ENCODE measurements at regions not wholly inside any gene's neighbourhood (a gene's known extent, or its start where the extent isn't known, plus 50 kb on each side); places are given as distances from the start of the nearest gene placed in this dataset.

DNA sequence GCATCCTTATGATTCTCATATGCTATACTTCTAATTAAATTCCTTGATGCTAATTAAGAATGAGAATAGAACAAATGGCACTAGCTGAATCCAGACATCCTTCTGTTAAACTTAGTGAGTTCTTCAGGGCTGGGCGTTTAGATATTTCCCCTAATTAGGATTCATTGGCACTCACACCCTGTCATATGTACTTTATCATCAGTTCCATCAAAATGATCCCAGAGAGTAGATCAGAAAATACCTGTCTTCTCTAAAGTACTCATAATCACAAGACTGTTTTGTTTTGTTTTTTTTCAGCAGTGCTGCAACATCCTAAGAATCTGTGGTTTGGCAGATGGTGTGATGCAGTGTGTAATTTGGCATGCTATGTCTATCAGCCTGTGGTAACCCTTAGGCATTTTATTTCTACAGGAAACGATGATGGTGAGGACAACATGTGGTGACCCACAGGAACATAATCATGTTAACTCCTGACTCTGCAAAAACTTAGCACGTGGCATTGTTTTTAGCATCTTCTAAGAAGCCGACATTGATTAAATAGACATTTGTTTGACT lies 2528.4 kb downstream of the ARAP2 start:
- H3K27ac ChIP-seq: no peak overlapping the region
- H3K27me3 ChIP-seq: no peaks in the 10 kb centered on the region
- no peak overlapping the region for H3K4me3 ChIP-seq
- no peak for TF ChIP-seq POLR2A (IDR thresholded peaks at IDR 0.05)
- TF ChIP-seq, protein P1, sequence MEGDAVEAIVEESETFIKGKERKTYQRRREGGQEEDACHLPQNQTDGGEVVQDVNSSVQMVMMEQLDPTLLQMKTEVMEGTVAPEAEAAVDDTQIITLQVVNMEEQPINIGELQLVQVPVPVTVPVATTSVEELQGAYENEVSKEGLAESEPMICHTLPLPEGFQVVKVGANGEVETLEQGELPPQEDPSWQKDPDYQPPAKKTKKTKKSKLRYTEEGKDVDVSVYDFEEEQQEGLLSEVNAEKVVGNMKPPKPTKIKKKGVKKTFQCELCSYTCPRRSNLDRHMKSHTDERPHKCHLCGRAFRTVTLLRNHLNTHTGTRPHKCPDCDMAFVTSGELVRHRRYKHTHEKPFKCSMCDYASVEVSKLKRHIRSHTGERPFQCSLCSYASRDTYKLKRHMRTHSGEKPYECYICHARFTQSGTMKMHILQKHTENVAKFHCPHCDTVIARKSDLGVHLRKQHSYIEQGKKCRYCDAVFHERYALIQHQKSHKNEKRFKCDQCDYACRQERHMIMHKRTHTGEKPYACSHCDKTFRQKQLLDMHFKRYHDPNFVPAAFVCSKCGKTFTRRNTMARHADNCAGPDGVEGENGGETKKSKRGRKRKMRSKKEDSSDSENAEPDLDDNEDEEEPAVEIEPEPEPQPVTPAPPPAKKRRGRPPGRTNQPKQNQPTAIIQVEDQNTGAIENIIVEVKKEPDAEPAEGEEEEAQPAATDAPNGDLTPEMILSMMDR (IDR thresholded peaks at IDR 0.05): no peak
- no peaks in the 10 kb centered on the region for H3K9me3 ChIP-seq
- 55 to 65% methylated on average over 4 of the region's 4 CpGs for WGBS, 2 donors
- no peaks in the 10 kb centered on the region for H3K4me1 ChIP-seq
- intact Hi-C loops (cut with DNase I; ENCODE audit: low total_unique reads): no loop called here
- H3K36me3 ChIP-seq (ENCODE audit: low read depth, missing control alignments): no peaks in the 10 kb centered on the region
- DNase-seq: no peak

DNA sequence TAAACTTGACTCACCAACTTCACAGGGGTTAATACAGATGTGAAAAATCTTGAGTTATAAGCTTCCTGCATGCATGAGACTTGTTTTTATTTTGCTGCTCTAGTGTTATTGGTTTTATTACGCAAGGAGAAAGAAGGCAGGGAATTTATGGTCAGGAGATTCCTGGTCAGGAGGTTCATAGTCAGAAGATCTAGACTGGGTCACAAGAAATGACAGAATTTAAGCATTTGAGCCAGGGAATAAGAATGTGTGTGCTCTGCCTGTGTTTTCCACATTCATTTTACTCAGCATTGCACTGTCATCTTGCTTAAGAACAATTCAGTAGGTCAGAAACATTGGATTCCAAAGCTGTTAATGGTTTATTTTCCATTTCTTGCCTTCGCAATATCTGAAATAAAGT lies 2522.1 kb downstream of the ARAP2 start:
- 52 to 66% methylated on average over 2 of the region's 2 CpGs for whole genome bisulfite sequencing, 2 donors
- TF ChIP-seq, protein P1 (IDR thresholded peaks at IDR 0.05): no peak
- no peak for TF ChIP-seq POLR2A (IDR thresholded peaks at IDR 0.05)
- H3K4me1 ChIP-seq: no peaks in the 10 kb centered on the region
- no peaks in the 10 kb centered on the region for H3K9me3 ChIP-seq
- no peak overlapping the region for H3K4me3 ChIP-seq
- DNase-seq: no peak
- no peaks in the 10 kb centered on the region for H3K27me3 ChIP-seq
- no peak overlapping the region for H3K27ac ChIP-seq
- H3K36me3 ChIP-seq (ENCODE audit: low read depth, missing control alignments): no peaks in the 10 kb centered on the region
- intact Hi-C loops (cut with DNase I; ENCODE audit: low total_unique reads): no loop called here

DNA sequence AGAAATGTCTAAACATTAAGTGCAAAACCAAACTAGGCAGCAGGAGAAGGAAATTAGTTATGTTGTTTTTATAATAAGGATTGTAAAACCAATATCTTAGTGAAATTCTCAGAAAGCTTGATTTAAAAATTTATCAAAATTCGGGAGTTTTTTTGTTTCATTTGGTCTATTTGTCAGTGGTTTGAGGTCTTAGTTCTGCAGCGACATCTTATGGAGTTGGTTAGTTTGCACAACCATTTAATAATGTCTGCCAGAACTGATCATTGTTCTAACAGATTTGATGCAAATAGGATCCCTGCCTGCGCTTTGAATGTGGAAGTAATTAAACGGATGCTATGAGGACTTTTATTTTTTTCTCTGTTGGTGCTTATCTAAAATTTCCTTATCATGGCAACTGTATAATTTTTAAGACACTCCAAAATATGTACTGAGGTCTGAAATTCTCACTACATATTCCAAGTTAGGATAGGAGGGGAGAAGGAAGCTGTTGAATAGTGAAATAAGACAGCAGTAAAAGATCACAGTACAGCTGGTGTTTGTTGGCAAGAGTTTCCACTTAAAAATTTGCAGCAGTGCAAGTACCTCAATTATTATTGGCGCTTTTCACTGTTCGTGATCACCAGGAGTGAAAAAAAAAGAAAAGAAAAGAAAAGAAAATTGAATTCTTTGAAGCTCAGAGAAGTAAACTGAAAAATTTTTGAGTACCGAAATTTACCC lies 2521.4 kb downstream of the ARAP2 start:
- intact Hi-C loops (cut with DNase I; ENCODE audit: low total_unique reads): no loop called here
- Histone ChIP-seq H3K9me3 (no peaks in the 10 kb centered on the region), H3K27me3 (no peaks in the 10 kb centered on the region), H3K4me3 (no peak overlapping the region), H3K27ac (no peak overlapping the region), H3K4me1 (no peaks in the 10 kb centered on the region), H3K36me3 (ENCODE audit: low read depth, missing control alignments) (no peaks in the 10 kb centered on the region)
- no peak for DNase-seq
- 47 to 55% methylated on average over 7 of the region's 7 CpGs for WGBS, 2 donors
- TF ChIP-seq, protein P1 (IDR thresholded peaks at IDR 0.05): no peak
- no peak for TF ChIP-seq POLR2A (IDR thresholded peaks at IDR 0.05)

DNA sequence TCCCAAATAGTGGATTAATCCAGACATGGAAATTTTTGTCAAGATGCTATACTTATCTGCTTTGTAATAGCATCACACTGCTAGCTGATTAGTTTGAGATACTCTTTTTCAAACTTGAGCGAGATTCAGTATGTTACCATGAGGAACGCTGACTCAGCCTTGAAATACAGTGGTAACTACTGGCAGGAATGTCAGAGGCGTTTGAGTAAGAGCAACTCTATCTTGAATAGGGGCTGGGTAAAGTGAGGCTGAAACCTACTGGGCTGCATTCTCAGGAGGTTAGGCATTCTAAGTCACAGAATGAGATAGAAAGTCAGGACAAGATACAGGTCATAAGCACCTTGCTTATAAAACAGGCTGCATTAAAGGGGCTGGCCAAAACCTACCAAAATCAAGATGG lies 2519.6 kb downstream of the ARAP2 start:
- H3K9me3 ChIP-seq: no peaks in the 10 kb centered on the region
- H3K36me3 ChIP-seq (ENCODE audit: low read depth, missing control alignments): no peaks in the 10 kb centered on the region
- H3K27ac ChIP-seq: no peak overlapping the region
- intact Hi-C loops (cut with DNase I; ENCODE audit: low total_unique reads): no loop called here
- no peaks in the 10 kb centered on the region for H3K4me1 ChIP-seq
- H3K4me3 ChIP-seq: no peak overlapping the region
- no peaks in the 10 kb centered on the region for H3K27me3 ChIP-seq
- 66 to 83% methylated on average over 3 of the region's 3 CpGs for WGBS, 2 donors
- no peak for DNase-seq
- TF ChIP-seq, protein P1 (IDR thresholded peaks at IDR 0.05): no peak
- TF ChIP-seq POLR2A (IDR thresholded peaks at IDR 0.05): no peak

DNA sequence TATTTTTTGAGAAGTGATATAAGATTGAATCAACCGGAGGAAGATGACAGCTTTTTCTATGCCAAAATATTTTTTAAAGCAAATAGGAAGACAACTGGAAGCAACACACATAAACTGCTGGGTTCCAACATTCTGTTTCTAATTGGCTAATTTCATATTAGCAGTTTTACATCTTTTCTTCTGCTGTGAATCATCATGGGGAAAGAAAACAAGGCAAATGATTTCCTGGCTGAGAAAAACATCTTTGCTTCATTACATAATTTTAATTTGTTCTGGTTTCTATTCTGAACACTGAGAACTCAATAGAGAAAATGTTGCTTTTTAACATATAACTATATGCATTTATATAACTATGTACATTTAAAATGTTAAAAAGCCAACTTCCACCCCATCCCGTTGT lies 2518.5 kb downstream of the ARAP2 start:
- DNase-seq: no peak
- no peaks in the 10 kb centered on the region for H3K4me1 ChIP-seq
- H3K4me3 ChIP-seq: no peak overlapping the region
- TF ChIP-seq, protein P1 (IDR thresholded peaks at IDR 0.05): no peak
- no peak for TF ChIP-seq POLR2A (IDR thresholded peaks at IDR 0.05)
- H3K27me3 ChIP-seq: no peaks in the 10 kb centered on the region
- intact Hi-C loops (cut with DNase I; ENCODE audit: low total_unique reads): no loop called here
- no peaks in the 10 kb centered on the region for H3K9me3 ChIP-seq
- H3K36me3 ChIP-seq (ENCODE audit: low read depth, missing control alignments): no peaks in the 10 kb centered on the region
- no peak overlapping the region for H3K27ac ChIP-seq
- 74 to 81% methylated on average over 2 of the region's 2 CpGs for WGBS, 2 donors
